HG02884 (cell line): ENCODE measurements at regions not wholly inside any gene's neighbourhood (a gene's known extent, or its start where the extent isn't known, plus 50 kb on each side); places are given as distances from the start of the nearest gene placed in this dataset.

Source experiments
- ATAC-seq: cut with Tn5 transposase; IDR thresholded peaks from one replicate; pipeline ENCODE4 v1.9.1; 2021; ENCODE audit warnings: mild to moderate bottlenecking, moderate library complexity; ENCODE audit not compliant: unreplicated experiment

GRCh38 chr4:74610491-74610890 is 165.6 kb downstream of the AREG start:
- no peak for ATAC-seq

- ATAC-seq: no peak
Measured at GRCh38 chr4:74612837-74613236, 167.9 kb downstream of the AREG start.

- no peak for ATAC-seq
Measured at GRCh38 chr4:74613266-74613665, 168.3 kb downstream of the AREG start.

GRCh38 chr4:74615411-74615810 is 170.5 kb downstream of the AREG start:
- ATAC-seq: no peak

- ATAC-seq: no peak
Measured at GRCh38 chr4:74618166-74618565, 173.2 kb downstream of the AREG start.

GRCh38 chr4:74618659-74619058 is 173.7 kb downstream of the AREG start:
- ATAC-seq: no peak

GRCh38 chr4:74619931-74620702 is 174.2 kb downstream of the BTC start:
- no peak for ATAC-seq

GRCh38 chr4:74621616-74622015 is 172.7 kb downstream of the BTC start:
- no peak for ATAC-seq

- ATAC-seq: peak; percentile 73
Measured at GRCh38 chr4:74623041-74623440, 171.3 kb downstream of the BTC start.

- ATAC-seq: no peak
Measured at GRCh38 chr4:74624351-74625151, 169.8 kb downstream of the BTC start.

- ATAC-seq: no peak
Measured at GRCh38 chr4:74625981-74626380, 168.3 kb downstream of the BTC start.

- ATAC-seq: no peak
Measured at GRCh38 chr4:74627093-74627492, 167.2 kb downstream of the BTC start.

GRCh38 chr4:74627504-74627903 is 166.8 kb downstream of the BTC start:
- no peak for ATAC-seq

- ATAC-seq: peak; percentile 57
Measured at GRCh38 chr4:74628852-74629620, 165.3 kb downstream of the BTC start.

- no peak for ATAC-seq
Measured at GRCh38 chr4:74630551-74630950, 163.8 kb downstream of the BTC start.

- no peak for ATAC-seq
Measured at GRCh38 chr4:74631338-74631737, 163.0 kb downstream of the BTC start.

- ATAC-seq: no peak
Measured at GRCh38 chr4:74631988-74632387, 162.3 kb downstream of the BTC start.

GRCh38 chr4:74632634-74633033 is 161.7 kb downstream of the BTC start:
- no peak for ATAC-seq

GRCh38 chr4:74635074-74635473 is 159.2 kb downstream of the BTC start:
- no peak for ATAC-seq

GRCh38 chr4:74635490-74636123 is 158.7 kb downstream of the BTC start:
- no peak for ATAC-seq

GRCh38 chr4:74638001-74638400 is 156.3 kb downstream of the BTC start:
- ATAC-seq: no peak
